ENCODE measurements at regions not wholly inside any gene's neighbourhood (a gene's known extent, or its start where the extent isn't known, plus 50 kb on each side); places are given as distances from the start of the nearest gene placed in this dataset.

GRCh38 chr2:236704887-236705286 lies 135.3 kb downstream of the ACKR3 start:
- no peak for DNase-seq (ENCODE audit: low spot score)
- TF ChIP-seq, protein P1, sequence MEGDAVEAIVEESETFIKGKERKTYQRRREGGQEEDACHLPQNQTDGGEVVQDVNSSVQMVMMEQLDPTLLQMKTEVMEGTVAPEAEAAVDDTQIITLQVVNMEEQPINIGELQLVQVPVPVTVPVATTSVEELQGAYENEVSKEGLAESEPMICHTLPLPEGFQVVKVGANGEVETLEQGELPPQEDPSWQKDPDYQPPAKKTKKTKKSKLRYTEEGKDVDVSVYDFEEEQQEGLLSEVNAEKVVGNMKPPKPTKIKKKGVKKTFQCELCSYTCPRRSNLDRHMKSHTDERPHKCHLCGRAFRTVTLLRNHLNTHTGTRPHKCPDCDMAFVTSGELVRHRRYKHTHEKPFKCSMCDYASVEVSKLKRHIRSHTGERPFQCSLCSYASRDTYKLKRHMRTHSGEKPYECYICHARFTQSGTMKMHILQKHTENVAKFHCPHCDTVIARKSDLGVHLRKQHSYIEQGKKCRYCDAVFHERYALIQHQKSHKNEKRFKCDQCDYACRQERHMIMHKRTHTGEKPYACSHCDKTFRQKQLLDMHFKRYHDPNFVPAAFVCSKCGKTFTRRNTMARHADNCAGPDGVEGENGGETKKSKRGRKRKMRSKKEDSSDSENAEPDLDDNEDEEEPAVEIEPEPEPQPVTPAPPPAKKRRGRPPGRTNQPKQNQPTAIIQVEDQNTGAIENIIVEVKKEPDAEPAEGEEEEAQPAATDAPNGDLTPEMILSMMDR (conservative IDR thresholded peaks at IDR 0.05; ENCODE audit: low read depth) = no peak
- no peak overlapping the region for H3K27ac ChIP-seq
- ChIA-PET CTCF (no interaction called here), POLR2A (ENCODE audit: low non-redundant PET) (no interaction called here)

DNA sequence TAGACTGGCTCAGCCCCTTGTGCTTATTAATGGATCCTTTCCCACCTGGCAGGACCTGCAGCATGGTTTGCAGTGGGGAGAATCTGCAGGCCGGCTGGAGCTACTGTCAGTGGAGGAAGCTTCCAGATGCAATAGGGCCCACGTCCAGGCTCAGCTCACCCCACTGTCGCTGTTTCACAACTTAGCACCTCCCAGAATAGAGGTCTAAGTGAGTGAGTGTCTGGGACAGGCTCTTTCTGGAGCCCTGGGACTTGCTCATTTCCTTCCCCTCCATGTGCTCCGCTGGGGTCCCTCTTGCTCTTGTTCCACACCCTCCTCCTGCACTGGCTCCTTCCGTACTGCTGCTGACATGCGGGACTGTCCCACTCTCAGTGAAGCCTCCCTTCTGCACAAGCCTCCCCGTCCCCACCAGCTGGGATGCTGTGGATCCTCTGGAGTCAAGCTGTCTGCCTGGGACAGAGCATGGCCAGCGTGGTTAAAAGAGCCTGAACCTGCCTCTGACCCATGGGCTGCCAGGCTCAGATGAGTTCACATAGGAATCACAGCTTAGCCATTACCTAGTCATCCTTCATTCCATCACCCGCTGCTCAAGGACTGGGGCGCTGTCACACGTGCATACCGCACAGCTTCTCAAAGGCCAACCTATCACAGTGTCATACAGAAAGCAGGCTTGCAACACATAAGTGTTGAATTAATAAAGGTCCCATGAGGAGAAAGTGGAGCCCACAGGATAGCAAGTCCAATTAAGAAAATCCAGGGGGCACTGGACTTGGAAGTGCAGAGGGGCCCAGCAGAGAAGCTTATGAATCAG lies 135.9 kb downstream of the ACKR3 start:
- ChIA-PET CTCF (no interaction called here), POLR2A (ENCODE audit: low non-redundant PET) (no interaction called here)
- TF ChIP-seq, protein P1 (conservative IDR thresholded peaks at IDR 0.05; ENCODE audit: low read depth) = no peak
- H3K27ac ChIP-seq = no peak overlapping the region
- DNase-seq (ENCODE audit: low spot score) = no peak

- CTCF ChIA-PET = no interaction called here
- POLR2A ChIA-PET (ENCODE audit: low non-redundant PET) = no interaction called here
- no peak for DNase-seq (ENCODE audit: low spot score)
- no peak overlapping the region for H3K27ac ChIP-seq
- TF ChIP-seq, protein P1 (conservative IDR thresholded peaks at IDR 0.05; ENCODE audit: low read depth) = no peak
These were observed 136.7 kb downstream of the ACKR3 start for GRCh38 chr2:236706288-236706687.

- no peak overlapping the region for H3K27ac ChIP-seq
- POLR2A ChIA-PET (ENCODE audit: low non-redundant PET) = no interaction called here
- CTCF ChIA-PET = no interaction called here
- TF ChIP-seq, protein P1 (conservative IDR thresholded peaks at IDR 0.05; ENCODE audit: low read depth) = no peak
- DNase-seq (ENCODE audit: low spot score) = no peak
These were observed 137.2 kb downstream of the ACKR3 start for GRCh38 chr2:236706803-236707202.

DNA sequence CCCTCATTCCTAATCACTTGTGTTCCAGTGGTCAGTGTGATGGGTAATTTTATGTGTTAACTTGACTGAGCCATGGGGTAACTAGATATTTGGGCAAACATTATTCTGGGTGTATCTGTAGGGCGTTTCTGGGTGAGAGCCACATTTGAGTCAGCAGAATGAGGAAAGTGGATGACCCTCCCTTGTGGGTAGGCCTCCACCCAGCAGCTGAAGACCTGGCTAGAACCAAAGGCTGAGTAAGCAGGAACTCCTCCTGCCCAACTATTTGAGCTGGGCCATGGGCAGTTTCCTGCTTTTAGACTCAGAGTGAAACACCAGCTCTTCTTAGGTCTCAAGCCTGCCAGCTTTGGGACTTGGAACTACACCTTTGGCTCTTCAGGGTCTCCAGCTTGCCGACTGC lies 141.8 kb downstream of the ACKR3 start:
- ChIA-PET POLR2A (ENCODE audit: low non-redundant PET) (no interaction called here), CTCF (no interaction called here)
- peak; percentile 54 for DNase-seq (ENCODE audit: low spot score)
- H3K27ac ChIP-seq = peak overlapping the region; percentile 78
- TF ChIP-seq, protein P1 (conservative IDR thresholded peaks at IDR 0.05; ENCODE audit: low read depth) = no peak

DNA sequence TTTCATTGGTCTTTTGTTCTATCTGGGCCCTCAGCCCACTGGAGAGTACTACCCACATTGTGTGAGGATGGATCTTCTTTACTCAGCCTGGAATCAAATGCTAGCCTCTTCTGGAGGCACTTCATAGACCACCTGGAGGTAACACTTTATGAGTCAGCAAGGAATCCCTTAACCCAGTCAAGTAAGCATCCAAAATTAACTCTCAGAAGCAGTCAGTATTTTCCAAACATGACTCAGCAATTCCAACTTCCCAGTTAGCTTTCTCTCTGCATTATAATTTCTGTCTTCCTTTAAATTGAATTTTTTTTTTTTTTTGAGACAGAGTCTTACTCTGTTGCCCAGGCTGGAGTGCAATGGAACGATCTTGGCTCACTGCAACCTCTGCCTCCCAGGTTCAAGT lies 142.7 kb downstream of the ACKR3 start:
- no peak for DNase-seq (ENCODE audit: low spot score)
- TF ChIP-seq, protein P1 (conservative IDR thresholded peaks at IDR 0.05; ENCODE audit: low read depth) = no peak
- POLR2A ChIA-PET (ENCODE audit: low non-redundant PET) = no interaction called here

More for the DNA sequence above, 142.7 kb downstream of the ACKR3 start:
- H3K27ac ChIP-seq = peak overlapping the region; percentile 78
- CTCF ChIA-PET = no interaction called here
